OCI-LY7 (cell line): ENCODE measurements at regions not wholly inside any gene's neighbourhood (a gene's known extent, or its start where the extent isn't known, plus 50 kb on each side); places are given as distances from the start of the nearest gene placed in this dataset.

ENCODE experiments used
- BruUV-seq: library from RNA; stranded (reverse); fragments of 400-500 nt; replicated peaks from 2 replicates; lab custom pipeline; 2021; lab: Mats Ljungman, UMichigan
- CTCF ChIA-PET: fragments of 300-600 bp; sonication (Branson Sonifier 250); formaldehyde crosslinking; loops from one replicate; lab custom pipeline; 2022; ENCODE audit warnings: antibody characterized with exemption; ENCODE audit not compliant: unreplicated experiment; lab: Charles Lee
- POLR2A ChIA-PET: fragments of 300-600 bp; sonication (Branson Sonifier 250); formaldehyde crosslinking; loops from one replicate; lab custom pipeline; 2022; ENCODE audit warnings: antibody characterized with exemption; lab: Charles Lee
- DNase-seq: peaks from one replicate; pipeline ENCODE4 v3.0.0-alpha.2; 2015; ENCODE audit warnings: low spot score
- H2AFZ ChIP-seq: fragments of 200-600 bp; sonication (generic), shearing (Covaris generic); 2 replicates; pipeline ENCODE4 v1.6.1; 2014; ENCODE audit warnings: mild to moderate bottlenecking, antibody characterized with exemption, low read length, moderate library complexity
- H3K27ac ChIP-seq: fragments of 200-600 bp; sonication (generic); 2 replicates; pipeline ENCODE4 v1.5.1; 2014; ENCODE audit warnings: mixed run types, low read depth, mild to moderate bottlenecking, moderate library complexity, low read length, inconsistent platforms; ENCODE audit not compliant: poor library complexity, severe bottlenecking
- H3K36me3 ChIP-seq: fragments of 200-600 bp; sonication (generic); 2 replicates; pipeline ENCODE4 v1.6.1; 2014; ENCODE audit warnings: mild to moderate bottlenecking, antibody characterized with exemption, low read length, moderate library complexity, mixed read lengths; ENCODE audit not compliant: insufficient read depth
- H3K4me1 ChIP-seq: fragments of 200-600 bp; sonication (generic); 2 replicates; pipeline ENCODE4 v1.5.1; 2014; ENCODE audit warnings: mild to moderate bottlenecking, low read length; ENCODE audit not compliant: insufficient read depth, poor library complexity, severe bottlenecking
- H3K4me2 ChIP-seq: fragments of 200-600 bp; sonication (generic); 2 replicates; pipeline ENCODE4 v1.6.1; 2014; ENCODE audit warnings: mild to moderate bottlenecking, low read length
- H3K4me3 ChIP-seq: fragments of 200-600 bp; sonication (generic); 2 replicates; pipeline ENCODE4 v1.5.1; 2014; ENCODE audit warnings: mild to moderate bottlenecking, low read depth, low read length; ENCODE audit not compliant: poor library complexity, severe bottlenecking
- H3K79me2 ChIP-seq: fragments of 200-600 bp; sonication (generic); 2 replicates; pipeline ENCODE4 v1.6.1; 2016; ENCODE audit warnings: low read depth, mild to moderate bottlenecking, low read length, moderate library complexity, mixed read lengths; ENCODE audit not compliant: insufficient read depth
- H3K9me2 ChIP-seq: fragments of 200-600 bp; sonication (generic); 2 replicates; pipeline ENCODE4 v1.6.1; 2016; ENCODE audit warnings: mild to moderate bottlenecking, low read length, mixed read lengths; ENCODE audit not compliant: insufficient read depth
- H3K9me3 ChIP-seq: fragments of 200-600 bp; sonication (generic); 2 replicates; pipeline ENCODE4 v1.6.1; 2014; ENCODE audit warnings: mild to moderate bottlenecking, mixed run types, low read length, mixed read lengths
- H4K20me1 ChIP-seq: fragments of 200-600 bp; sonication (generic); 2 replicates; pipeline ENCODE4 v1.6.1; 2014; ENCODE audit warnings: mild to moderate bottlenecking, antibody characterized with exemption, low read length, moderate library complexity, mixed read lengths; ENCODE audit not compliant: insufficient read depth
- CTCF ChIP-seq: fragments of 200-600 bp; sonication (generic); conservative IDR thresholded peaks from 2 replicates; pipeline ENCODE4 v1.5.1; 2014; ENCODE audit warnings: mild to moderate bottlenecking, antibody characterized with exemption, low read length, moderate library complexity, mixed read lengths
- EZH2phosphoT487 ChIP-seq: fragments of 200-600 bp; sonication (generic); IDR thresholded peaks from 2 replicates; pipeline ENCODE4 v1.6.1; 2018; ENCODE audit warnings: low read depth, borderline replicate concordance, mild to moderate bottlenecking, mixed run types, antibody characterized with exemption, low read length, moderate library complexity, mixed read lengths
- intact Hi-C: fragments of 100-400 bp; cut with micrococcal nuclease; formaldehyde crosslinking; loops from one replicate; pipeline ENCODE4 v1.10.0; 2022; ENCODE audit not compliant: unreplicated experiment

DNA sequence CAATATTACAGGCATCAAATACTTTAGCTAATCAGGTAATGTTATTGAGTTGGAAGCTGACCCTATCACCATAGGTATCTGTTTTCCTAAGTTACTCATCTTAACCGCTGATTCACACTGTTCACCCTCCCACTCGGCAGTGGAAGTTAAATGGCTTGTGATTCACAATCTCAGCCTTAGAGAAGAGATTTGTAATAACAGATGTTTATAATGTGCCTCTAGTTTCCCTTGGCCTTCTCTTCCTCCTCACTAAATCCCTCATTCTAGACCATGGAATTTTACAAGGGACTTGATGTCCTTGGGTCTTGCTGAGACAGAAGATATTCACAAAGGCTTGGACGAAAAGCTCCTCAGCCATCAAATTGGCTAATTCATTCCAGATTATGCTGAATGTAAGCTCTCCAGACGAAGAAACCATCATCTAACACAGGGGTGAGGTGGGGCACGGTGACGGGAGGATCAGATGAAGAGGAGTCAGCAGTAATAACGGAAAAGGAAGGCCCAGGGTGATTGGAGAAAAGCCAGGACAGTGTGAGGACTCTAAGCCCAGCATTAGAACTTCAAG, 931.7 kb downstream of the MCTP2 start:
- TF ChIP-seq EZH2phosphoT487 (no peak), CTCF (no peak)
- H3K79me2 ChIP-seq: no peaks in the 10 kb centered on the region
- no peak overlapping the region for H3K4me3 ChIP-seq
- intact Hi-C loops: no loop called here
- CTCF ChIA-PET: no interaction called here
- no peak overlapping the region for H2AFZ ChIP-seq
- H3K9me3 ChIP-seq: no peaks in the 10 kb centered on the region
- POLR2A ChIA-PET: interaction anchor here (0.9 kb wide), 1 partner anchor 11 kb away, joined by 3 read pairs; no protein-coding TSS in a partner anchor
- H3K36me3 ChIP-seq: no peaks in the 10 kb centered on the region
- no TSS peak for BruUV-seq
- no peaks in the 10 kb centered on the region for H3K9me2 ChIP-seq
- DNase-seq: no peak
- H3K4me1 ChIP-seq: no peaks in the 10 kb centered on the region
- no peaks in the 10 kb centered on the region for H4K20me1 ChIP-seq
- no peak overlapping the region for H3K4me2 ChIP-seq
- no peak overlapping the region for H3K27ac ChIP-seq

GRCh38 chr15:95168152-95168551, 936.8 kb downstream of the MCTP2 start:
- Histone ChIP-seq H3K79me2 (no peaks in the 10 kb centered on the region), H2AFZ (no peak overlapping the region), H3K4me2 (no peak overlapping the region), H3K9me2 (no peaks in the 10 kb centered on the region), H3K4me3 (no peak overlapping the region), H4K20me1 (no peaks in the 10 kb centered on the region), H3K9me3 (no peaks in the 10 kb centered on the region), H3K4me1 (no peaks in the 10 kb centered on the region), H3K27ac (no peak overlapping the region), H3K36me3 (no peaks in the 10 kb centered on the region)
- intact Hi-C loops: no loop called here
- TF ChIP-seq CTCF (no peak), EZH2phosphoT487 (no peak)
- ChIA-PET POLR2A (interaction anchor here (0.6 kb wide), 1 partner anchor 11 kb away, joined by 6 read pairs; no protein-coding TSS in a partner anchor), CTCF (no interaction called here)
- BruUV-seq: no TSS peak
- DNase-seq: no peak

GRCh38 chr15:95168951-95169431, 937.6 kb downstream of the MCTP2 start:
- H3K4me1 ChIP-seq: no peaks in the 10 kb centered on the region
- DNase-seq: no peak
- no peak overlapping the region for H2AFZ ChIP-seq
- ChIA-PET CTCF (no interaction called here), POLR2A (no interaction called here)
- no peak overlapping the region for H3K4me2 ChIP-seq
- H3K36me3 ChIP-seq: no peaks in the 10 kb centered on the region
- TF ChIP-seq EZH2phosphoT487: no peak
- no peak for TF ChIP-seq CTCF
- H3K79me2 ChIP-seq: no peaks in the 10 kb centered on the region
- no peak overlapping the region for H3K4me3 ChIP-seq
- no peak overlapping the region for H3K27ac ChIP-seq
- intact Hi-C loops: no loop called here
- no peaks in the 10 kb centered on the region for H3K9me2 ChIP-seq
- no TSS peak for BruUV-seq
- H4K20me1 ChIP-seq: no peaks in the 10 kb centered on the region
- no peaks in the 10 kb centered on the region for H3K9me3 ChIP-seq
